A549 (cell line): ENCODE measurements at regions not wholly inside any gene's neighbourhood (a gene's known extent, or its start where the extent isn't known, plus 50 kb on each side); places are given as distances from the start of the nearest gene placed in this dataset.

Source experiments
- BHLHE40 ChIP-seq: IDR thresholded peaks from 2 replicates; pipeline ENCODE4 v1.6.1; 2012; ENCODE audit warnings: low read depth, low read length, inconsistent platforms
- EP300 ChIP-seq, 2 experiments: fragments of >200 bp; sonication (Bioruptor Twin); formaldehyde crosslinking; IDR thresholded peaks; 2 replicates in 1 of 2; 3 replicates in 1 of 2; pipeline ENCODE4 v1.6.1; 2016 to 2017
- HOXB5 ChIP-seq: fragments of 250-450 bp; sonication (Bioruptor Pico); IDR thresholded peaks from 2 replicates; pipeline ENCODE4 v1.5.0; 2020; ENCODE audit warnings: mild to moderate bottlenecking, moderate library complexity
- MYC ChIP-seq: IDR thresholded peaks from 2 replicates; pipeline ENCODE4 v1.6.1; 2012; ENCODE audit warnings: mild to moderate bottlenecking, inconsistent platforms, low read length, improper control_type of control experiment, borderline replicate concordance
- POLR2A ChIP-seq: IDR thresholded peaks from 2 replicates; pipeline ENCODE4 v1.6.1; 2012; ENCODE audit warnings: mild to moderate bottlenecking, low read length
- RAD21 ChIP-seq, 2 experiments: fragments of >200 bp in 1 of 2; sonication (Bioruptor Twin) in 1 of 2; formaldehyde crosslinking in 1 of 2; IDR thresholded peaks in 1 of 2; conservative IDR thresholded peaks in 1 of 2; 2 replicates in 1 of 2; 3 replicates in 1 of 2; pipeline ENCODE4 v1.6.1; 2012 to 2018; ENCODE audit warnings: inconsistent platforms in 1 of 2
- RCOR1 ChIP-seq: fragments of 150-350 bp; IDR thresholded peaks from 2 replicates; pipeline ENCODE4 v1.6.1; 2014; ENCODE audit warnings: antibody characterized with exemption, low read length, low read depth
- RFX5 ChIP-seq: fragments of 450-650 bp; IDR thresholded peaks from 2 replicates; pipeline ENCODE4 v1.7.1; 2014; ENCODE audit warnings: antibody characterized with exemption, mild to moderate bottlenecking, moderate library complexity
- SMC3 ChIP-seq: fragments of >200 bp; sonication (Bioruptor Twin); formaldehyde crosslinking; IDR thresholded peaks from 3 replicates; pipeline ENCODE4 v1.6.1; 2018; ENCODE audit warnings: inconsistent platforms
- TF ChIP-seq, protein P1 (sequence below): fragments of >200 bp; sonication (Bioruptor Twin); formaldehyde crosslinking; IDR thresholded peaks from 3 replicates; pipeline ENCODE4 v1.5.1; 2016
- TF ChIP-seq, protein P2 (sequence below): fragments of 450-650 bp; IDR thresholded peaks from 2 replicates; pipeline ENCODE4 v1.6.1; 2014; ENCODE audit warnings: antibody characterized with exemption
- TF ChIP-seq, protein P3 (sequence below): IDR thresholded peaks from 2 replicates; pipeline ENCODE4 v1.6.1; 2012
- TF ChIP-seq, protein P4 (sequence below): fragments of 200-600 bp; sonication (generic); IDR thresholded peaks from 2 replicates; pipeline ENCODE4 v1.6.1; 2016; ENCODE audit warnings: antibody characterized with exemption, mild to moderate bottlenecking, moderate library complexity

DNA sequence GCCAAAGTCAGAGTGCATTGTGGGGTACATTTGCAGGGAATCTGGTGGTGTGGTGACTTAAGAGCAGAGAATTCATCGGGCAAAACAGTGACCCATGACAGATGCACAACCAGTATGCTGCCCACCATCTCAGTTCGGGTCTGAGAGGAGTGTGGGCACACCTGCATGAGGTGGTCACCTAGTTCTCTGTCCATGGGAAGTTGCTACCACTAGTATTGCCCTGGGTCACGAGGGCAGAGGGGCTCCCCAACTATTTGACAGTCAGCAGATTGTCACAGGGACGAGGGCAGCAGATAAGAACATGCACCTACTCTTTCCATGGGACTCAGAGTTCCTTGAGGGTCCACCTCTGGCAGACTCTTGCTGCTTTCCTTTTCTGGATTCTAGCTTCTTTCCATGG is 305.2 kb upstream of the MAOA start:
- TF ChIP-seq POLR2A (no peak), MYC (no peak), RAD21 (conservative IDR thresholded peaks at IDR 0.05 in 1 of 2, IDR thresholded peaks at IDR 0.05 in 1 of 2) (no peak), EP300 (IDR thresholded peaks at IDR 0.05) (no peak), SMC3 (no peak), HOXB5 (CRISPR knock-in tag) (no peak), BHLHE40 (no peak), RFX5 (no peak), RCOR1 (no peak)
- TF ChIP-seq, protein P1, sequence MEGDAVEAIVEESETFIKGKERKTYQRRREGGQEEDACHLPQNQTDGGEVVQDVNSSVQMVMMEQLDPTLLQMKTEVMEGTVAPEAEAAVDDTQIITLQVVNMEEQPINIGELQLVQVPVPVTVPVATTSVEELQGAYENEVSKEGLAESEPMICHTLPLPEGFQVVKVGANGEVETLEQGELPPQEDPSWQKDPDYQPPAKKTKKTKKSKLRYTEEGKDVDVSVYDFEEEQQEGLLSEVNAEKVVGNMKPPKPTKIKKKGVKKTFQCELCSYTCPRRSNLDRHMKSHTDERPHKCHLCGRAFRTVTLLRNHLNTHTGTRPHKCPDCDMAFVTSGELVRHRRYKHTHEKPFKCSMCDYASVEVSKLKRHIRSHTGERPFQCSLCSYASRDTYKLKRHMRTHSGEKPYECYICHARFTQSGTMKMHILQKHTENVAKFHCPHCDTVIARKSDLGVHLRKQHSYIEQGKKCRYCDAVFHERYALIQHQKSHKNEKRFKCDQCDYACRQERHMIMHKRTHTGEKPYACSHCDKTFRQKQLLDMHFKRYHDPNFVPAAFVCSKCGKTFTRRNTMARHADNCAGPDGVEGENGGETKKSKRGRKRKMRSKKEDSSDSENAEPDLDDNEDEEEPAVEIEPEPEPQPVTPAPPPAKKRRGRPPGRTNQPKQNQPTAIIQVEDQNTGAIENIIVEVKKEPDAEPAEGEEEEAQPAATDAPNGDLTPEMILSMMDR = no peak
- TF ChIP-seq, protein P2, sequence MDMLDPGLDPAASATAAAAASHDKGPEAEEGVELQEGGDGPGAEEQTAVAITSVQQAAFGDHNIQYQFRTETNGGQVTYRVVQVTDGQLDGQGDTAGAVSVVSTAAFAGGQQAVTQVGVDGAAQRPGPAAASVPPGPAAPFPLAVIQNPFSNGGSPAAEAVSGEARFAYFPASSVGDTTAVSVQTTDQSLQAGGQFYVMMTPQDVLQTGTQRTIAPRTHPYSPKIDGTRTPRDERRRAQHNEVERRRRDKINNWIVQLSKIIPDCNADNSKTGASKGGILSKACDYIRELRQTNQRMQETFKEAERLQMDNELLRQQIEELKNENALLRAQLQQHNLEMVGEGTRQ = no peak
- TF ChIP-seq, protein P3, sequence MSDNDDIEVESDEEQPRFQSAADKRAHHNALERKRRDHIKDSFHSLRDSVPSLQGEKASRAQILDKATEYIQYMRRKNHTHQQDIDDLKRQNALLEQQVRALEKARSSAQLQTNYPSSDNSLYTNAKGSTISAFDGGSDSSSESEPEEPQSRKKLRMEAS = no peak
- TF ChIP-seq, protein P4, sequence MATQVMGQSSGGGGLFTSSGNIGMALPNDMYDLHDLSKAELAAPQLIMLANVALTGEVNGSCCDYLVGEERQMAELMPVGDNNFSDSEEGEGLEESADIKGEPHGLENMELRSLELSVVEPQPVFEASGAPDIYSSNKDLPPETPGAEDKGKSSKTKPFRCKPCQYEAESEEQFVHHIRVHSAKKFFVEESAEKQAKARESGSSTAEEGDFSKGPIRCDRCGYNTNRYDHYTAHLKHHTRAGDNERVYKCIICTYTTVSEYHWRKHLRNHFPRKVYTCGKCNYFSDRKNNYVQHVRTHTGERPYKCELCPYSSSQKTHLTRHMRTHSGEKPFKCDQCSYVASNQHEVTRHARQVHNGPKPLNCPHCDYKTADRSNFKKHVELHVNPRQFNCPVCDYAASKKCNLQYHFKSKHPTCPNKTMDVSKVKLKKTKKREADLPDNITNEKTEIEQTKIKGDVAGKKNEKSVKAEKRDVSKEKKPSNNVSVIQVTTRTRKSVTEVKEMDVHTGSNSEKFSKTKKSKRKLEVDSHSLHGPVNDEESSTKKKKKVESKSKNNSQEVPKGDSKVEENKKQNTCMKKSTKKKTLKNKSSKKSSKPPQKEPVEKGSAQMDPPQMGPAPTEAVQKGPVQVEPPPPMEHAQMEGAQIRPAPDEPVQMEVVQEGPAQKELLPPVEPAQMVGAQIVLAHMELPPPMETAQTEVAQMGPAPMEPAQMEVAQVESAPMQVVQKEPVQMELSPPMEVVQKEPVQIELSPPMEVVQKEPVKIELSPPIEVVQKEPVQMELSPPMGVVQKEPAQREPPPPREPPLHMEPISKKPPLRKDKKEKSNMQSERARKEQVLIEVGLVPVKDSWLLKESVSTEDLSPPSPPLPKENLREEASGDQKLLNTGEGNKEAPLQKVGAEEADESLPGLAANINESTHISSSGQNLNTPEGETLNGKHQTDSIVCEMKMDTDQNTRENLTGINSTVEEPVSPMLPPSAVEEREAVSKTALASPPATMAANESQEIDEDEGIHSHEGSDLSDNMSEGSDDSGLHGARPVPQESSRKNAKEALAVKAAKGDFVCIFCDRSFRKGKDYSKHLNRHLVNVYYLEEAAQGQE = no peak
